Osteocyte (in vitro differentiated cells): ENCODE measurements at regions not wholly inside any gene's neighbourhood (a gene's known extent, or its start where the extent isn't known, plus 50 kb on each side); places are given as distances from the start of the nearest gene placed in this dataset.

Experiments
- DNase-seq: peaks from one replicate; pipeline ENCODE4 v3.0.0; 2021; ENCODE audit warnings: mixed read lengths; ENCODE audit not compliant: unreplicated experiment; ENCODE audit errors: extremely low spot score
- H3K27ac Mint-ChIP-seq: one replicate; pipeline ENCODE4 v1.8.0; 2021; ENCODE audit warnings: mild to moderate bottlenecking, mixed read lengths; ENCODE audit not compliant: unreplicated experiment
- H3K27me3 Mint-ChIP-seq: one replicate; pipeline ENCODE4 v1.8.0; 2021; ENCODE audit warnings: mixed read lengths; ENCODE audit not compliant: unreplicated experiment
- H3K36me3 Mint-ChIP-seq: one replicate; pipeline ENCODE4 v1.8.0; 2021; ENCODE audit warnings: mixed read lengths; ENCODE audit not compliant: unreplicated experiment
- H3K4me1 Mint-ChIP-seq: one replicate; pipeline ENCODE4 v1.8.0; 2021; ENCODE audit warnings: mixed read lengths; ENCODE audit not compliant: unreplicated experiment
- H3K4me3 Mint-ChIP-seq: one replicate; pipeline ENCODE4 v1.8.0; 2021; ENCODE audit warnings: mild to moderate bottlenecking, moderate library complexity, mixed read lengths; ENCODE audit not compliant: unreplicated experiment
- H3K9me3 Mint-ChIP-seq: one replicate; pipeline ENCODE4 v1.8.0; 2021; ENCODE audit warnings: mixed read lengths; ENCODE audit not compliant: unreplicated experiment
- TF ChIP-seq, protein P1 (sequence below): fragments of 200-600 bp; sonication (generic); IDR thresholded peaks from 2 replicates; pipeline ENCODE4 v1.5.0; 2021; ENCODE audit warnings: antibody characterized with exemption, mild to moderate bottlenecking, moderate library complexity

- DNase-seq = no peak
- H3K9me3 Mint-ChIP-seq = peaks cover 4% of the 10 kb centered on the region
- no peaks in the 10 kb centered on the region for H3K36me3 Mint-ChIP-seq
- no peaks in the 10 kb centered on the region for H3K4me1 Mint-ChIP-seq
- H3K27me3 Mint-ChIP-seq = no peaks in the 10 kb centered on the region
- no peak overlapping the region for H3K4me3 Mint-ChIP-seq
- H3K27ac Mint-ChIP-seq = no peak overlapping the region
- TF ChIP-seq, protein P1, sequence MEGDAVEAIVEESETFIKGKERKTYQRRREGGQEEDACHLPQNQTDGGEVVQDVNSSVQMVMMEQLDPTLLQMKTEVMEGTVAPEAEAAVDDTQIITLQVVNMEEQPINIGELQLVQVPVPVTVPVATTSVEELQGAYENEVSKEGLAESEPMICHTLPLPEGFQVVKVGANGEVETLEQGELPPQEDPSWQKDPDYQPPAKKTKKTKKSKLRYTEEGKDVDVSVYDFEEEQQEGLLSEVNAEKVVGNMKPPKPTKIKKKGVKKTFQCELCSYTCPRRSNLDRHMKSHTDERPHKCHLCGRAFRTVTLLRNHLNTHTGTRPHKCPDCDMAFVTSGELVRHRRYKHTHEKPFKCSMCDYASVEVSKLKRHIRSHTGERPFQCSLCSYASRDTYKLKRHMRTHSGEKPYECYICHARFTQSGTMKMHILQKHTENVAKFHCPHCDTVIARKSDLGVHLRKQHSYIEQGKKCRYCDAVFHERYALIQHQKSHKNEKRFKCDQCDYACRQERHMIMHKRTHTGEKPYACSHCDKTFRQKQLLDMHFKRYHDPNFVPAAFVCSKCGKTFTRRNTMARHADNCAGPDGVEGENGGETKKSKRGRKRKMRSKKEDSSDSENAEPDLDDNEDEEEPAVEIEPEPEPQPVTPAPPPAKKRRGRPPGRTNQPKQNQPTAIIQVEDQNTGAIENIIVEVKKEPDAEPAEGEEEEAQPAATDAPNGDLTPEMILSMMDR = no peak
Observed at GRCh38 chr10:106216085-106216484, 948.4 kb downstream of the SORCS1 start.

DNA sequence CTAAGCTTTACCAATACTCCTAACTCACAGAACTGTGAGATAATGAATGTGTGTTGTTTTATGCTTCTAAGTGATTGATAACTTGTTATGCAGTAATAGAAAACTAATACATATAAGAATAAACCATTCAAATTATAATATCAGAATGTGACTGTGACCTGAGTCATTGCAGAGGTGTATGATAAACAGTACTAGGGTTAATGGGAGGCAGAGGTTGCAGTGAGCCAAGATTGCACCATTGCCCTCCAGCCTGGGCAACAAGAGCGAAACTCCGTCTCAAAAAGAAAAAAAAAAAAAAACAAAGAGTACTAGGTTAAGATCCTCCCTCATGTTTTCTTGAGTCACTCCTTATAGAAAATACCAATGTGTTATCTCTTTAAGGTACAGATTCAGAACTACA lies 950.3 kb downstream of the SORCS1 start:
- H3K4me3 Mint-ChIP-seq = no peak overlapping the region
- H3K36me3 Mint-ChIP-seq = no peaks in the 10 kb centered on the region
- H3K27me3 Mint-ChIP-seq = no peaks in the 10 kb centered on the region
- no peak for DNase-seq
- H3K9me3 Mint-ChIP-seq = peaks cover 15% of the 10 kb centered on the region
- H3K27ac Mint-ChIP-seq = no peak overlapping the region
- TF ChIP-seq, protein P1 = no peak
- no peaks in the 10 kb centered on the region for H3K4me1 Mint-ChIP-seq

GRCh38 chr10:106213493-106213892 lies 951.0 kb downstream of the SORCS1 start:
- Mint-ChIP-seq H3K27me3 (no peaks in the 10 kb centered on the region), H3K9me3 (peaks cover 15% of the 10 kb centered on the region), H3K36me3 (no peaks in the 10 kb centered on the region), H3K4me3 (no peak overlapping the region), H3K4me1 (no peaks in the 10 kb centered on the region), H3K27ac (no peak overlapping the region)
- no peak for DNase-seq
- TF ChIP-seq, protein P1 = no peak

- no peak for DNase-seq
- H3K27ac Mint-ChIP-seq = no peak overlapping the region
- no peaks in the 10 kb centered on the region for H3K9me3 Mint-ChIP-seq
- H3K4me1 Mint-ChIP-seq = peaks cover 2% of the 10 kb centered on the region
- no peaks in the 10 kb centered on the region for H3K36me3 Mint-ChIP-seq
- no peak overlapping the region for H3K4me3 Mint-ChIP-seq
- TF ChIP-seq, protein P1 = no peak
- H3K27me3 Mint-ChIP-seq = no peaks in the 10 kb centered on the region
Observed at GRCh38 chr10:106198275-106198674, 966.2 kb downstream of the SORCS1 start.

GRCh38 chr10:106189292-106189691 lies 975.2 kb downstream of the SORCS1 start:
- Mint-ChIP-seq H3K27ac (no peak overlapping the region), H3K4me3 (no peak overlapping the region), H3K36me3 (no peaks in the 10 kb centered on the region), H3K27me3 (no peaks in the 10 kb centered on the region), H3K9me3 (no peaks in the 10 kb centered on the region), H3K4me1 (peaks cover 5% of the 10 kb centered on the region)
- TF ChIP-seq, protein P1 = peak; percentile 38
- DNase-seq = no peak
